ENCODE measurements at regions not wholly inside any gene's neighbourhood (a gene's known extent, or its start where the extent isn't known, plus 50 kb on each side); places are given as distances from the start of the nearest gene placed in this dataset.

GRCh38 chrX:35445912-35446311 lies 352.2 kb upstream of the MAGEB16 start:
- POLR2A ChIA-PET: no interaction called here
- intact Hi-C loops (cut with micrococcal nuclease; ENCODE audit: unreplicated experiment) (no loop called here), in situ Hi-C loops (cut with HindIII; ENCODE audit: extremely low pct_ligation_motif_present, low pct_unique_long_range_greater_than_20kb) (no loop called here)
- DNase-seq (ENCODE audit: low spot score): no peak
- Histone ChIP-seq H3K4me1 (ENCODE audit: insufficient read depth, low read length) (no peaks in the 10 kb centered on the region), H2AFZ (ENCODE audit: low read length) (no peak overlapping the region), H4K20me1 (ENCODE audit: insufficient read depth, low read length) (no peaks in the 10 kb centered on the region), H3K4me3 (replicated peaks in 1 of 3; ENCODE audit: insufficient read depth in 1 of 3, low read depth in 2 of 3, low read length in 3 of 3) (no peak overlapping the region), H3K27me3 (ENCODE audit: control insufficient read depth in 1 of 2, insufficient read depth in 2 of 2, low read length in 2 of 2) (no peaks in the 10 kb centered on the region), H3K9me3 (ENCODE audit: low read length) (peaks cover 23% of the 10 kb centered on the region), H3K9ac (ENCODE audit: insufficient read depth, low read depth, low read length) (no peak overlapping the region), H3K79me2 (ENCODE audit: insufficient read depth, low read length) (no peaks in the 10 kb centered on the region), H3K36me3 (replicated peaks in 1 of 2; ENCODE audit: control insufficient read depth in 1 of 2, insufficient read depth in 2 of 2, low read length in 2 of 2) (no peaks in the 10 kb centered on the region), H3K27ac (ENCODE audit: extremely low read length, insufficient read depth, low read length) (no peak overlapping the region), H3K4me2 (ENCODE audit: low read depth, low read length) (no peak overlapping the region)
- WGBS (ENCODE audit: low lambda C conversion rate): 0% methylated on average over 3 of the region's 3 CpGs
- no peak for ATAC-seq
- TF ChIP-seq JUN (CRISPR knock-in tag; IDR thresholded peaks at IDR 0.05) (no peak), SP4 (CRISPR knock-in tag; IDR thresholded peaks at IDR 0.05) (no peak), ZNF747 (CRISPR knock-in tag; IDR thresholded peaks at IDR 0.05; ENCODE audit: borderline replicate concordance) (no peak), TMF1 (CRISPR knock-in tag; IDR thresholded peaks at IDR 0.05; ENCODE audit: low read depth) (no peak), RARA (CRISPR knock-in tag; IDR thresholded peaks at IDR 0.05) (no peak), ZFY (CRISPR knock-in tag; IDR thresholded peaks at IDR 0.05) (no peak), ZNF354B (CRISPR knock-in tag; IDR thresholded peaks at IDR 0.05) (no peak), ARID4A (CRISPR knock-in tag; IDR thresholded peaks at IDR 0.05; ENCODE audit: borderline replicate concordance) (no peak), SKI (IDR thresholded peaks at IDR 0.05; ENCODE audit: partially characterized antibody) (no peak), NR2C2 (CRISPR knock-in tag; IDR thresholded peaks at IDR 0.05; ENCODE audit: borderline replicate concordance) (no peak), HBP1 (CRISPR knock-in tag; IDR thresholded peaks at IDR 0.05; ENCODE audit: low read depth) (no peak), NCOR1 (IDR thresholded peaks at IDR 0.05; ENCODE audit: borderline replicate concordance, low read length) (no peak)
- TF ChIP-seq, protein P1, sequence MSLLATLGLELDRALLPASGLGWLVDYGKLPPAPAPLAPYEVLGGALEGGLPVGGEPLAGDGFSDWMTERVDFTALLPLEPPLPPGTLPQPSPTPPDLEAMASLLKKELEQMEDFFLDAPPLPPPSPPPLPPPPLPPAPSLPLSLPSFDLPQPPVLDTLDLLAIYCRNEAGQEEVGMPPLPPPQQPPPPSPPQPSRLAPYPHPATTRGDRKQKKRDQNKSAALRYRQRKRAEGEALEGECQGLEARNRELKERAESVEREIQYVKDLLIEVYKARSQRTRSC (CRISPR knock-in tag; IDR thresholded peaks at IDR 0.05; ENCODE audit: low read depth): no peak
- TF ChIP-seq, protein P2, sequence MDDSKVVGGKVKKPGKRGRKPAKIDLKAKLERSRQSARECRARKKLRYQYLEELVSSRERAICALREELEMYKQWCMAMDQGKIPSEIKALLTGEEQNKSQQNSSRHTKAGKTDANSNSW (CRISPR knock-in tag; IDR thresholded peaks at IDR 0.05; ENCODE audit: borderline replicate concordance): no peak
- CTCF ChIA-PET (ENCODE audit: low intra/inter-chr PET ratio, low total read pairs): no interaction called here
- no TSS peak for BruUV-seq (replicated peaks)
- FAIRE-seq: no peak

All from HepG2 (cell line).